CD4-positive, alpha-beta memory T cell (primary cell): ENCODE measurements at regions not wholly inside any gene's neighbourhood (a gene's known extent, or its start where the extent isn't known, plus 50 kb on each side); places are given as distances from the start of the nearest gene placed in this dataset.

ENCODE experiments used
- CTCF ChIA-PET: fragments of 350-600 bp; sonication (Branson Sonifier 250); formaldehyde crosslinking; loops from one replicate; lab custom pipeline; 2021; ENCODE audit warnings: inconsistent platforms; ENCODE audit not compliant: partially characterized antibody; lab: Charles Lee
- POLR2A ChIA-PET: fragments of 350-600 bp; sonication (Branson Sonifier 250); formaldehyde crosslinking; loops from one replicate; lab custom pipeline; 2021; ENCODE audit not compliant: partially characterized antibody; lab: Charles Lee
- DNase-seq, 5 donors: peaks; one replicate each; pipeline versions ENCODE4 v3.0.0 to v3.0.0-alpha.2; 2020 to 2022; ENCODE audit warnings: mixed read lengths in 1 of 5
- H3K27ac ChIP-seq: one replicate; pipeline ENCODE4 v1.7.0; 2013; ENCODE audit warnings: low read depth, low read length
- H3K27me3 ChIP-seq: 2 replicates; pipeline ENCODE4 v1.7.0; 2013; ENCODE audit warnings: mild to moderate bottlenecking, low read length, moderate library complexity; ENCODE audit not compliant: insufficient read depth
- H3K36me3 ChIP-seq: 2 replicates; pipeline ENCODE4 v1.7.0; 2013; ENCODE audit warnings: mild to moderate bottlenecking, low read length, moderate library complexity; ENCODE audit not compliant: insufficient read depth
- H3K4me1 ChIP-seq: 2 replicates; pipeline ENCODE4 v1.7.0; 2013; ENCODE audit warnings: mild to moderate bottlenecking, low read length, moderate library complexity; ENCODE audit not compliant: insufficient read depth
- H3K4me3 ChIP-seq, 2 donors: one replicate each; pipeline ENCODE4 v1.7.0; 2013; ENCODE audit warnings: low read length in 2 of 2, mild to moderate bottlenecking in 1 of 2
- H3K9me3 ChIP-seq, 2 donors: one replicate each; pipeline ENCODE4 v1.7.0; 2013; ENCODE audit warnings: low read length in 2 of 2, control low read depth in 1 of 2; ENCODE audit not compliant: control insufficient read depth in 1 of 2
- H3K27ac Mint-ChIP-seq, 7 donors: one replicate each; pipeline ENCODE4 v1.8.0; 2020 to 2021; ENCODE audit warnings: mixed read lengths in 7 of 7, mild to moderate bottlenecking in 6 of 7, inconsistent platforms in 3 of 7, moderate library complexity in 3 of 7
- H3K27me3 Mint-ChIP-seq, 2 donors: one replicate each; pipeline ENCODE4 v1.8.0; 2020 to 2021; ENCODE audit warnings: mixed read lengths in 2 of 2
- H3K36me3 Mint-ChIP-seq, 2 donors: one replicate each; pipeline ENCODE4 v1.8.0; 2020 to 2021; ENCODE audit warnings: mixed read lengths in 2 of 2, inconsistent platforms in 1 of 2, mild to moderate bottlenecking in 1 of 2
- H3K4me1 Mint-ChIP-seq, 4 donors: one replicate each; pipeline ENCODE4 v1.8.0; 2020 to 2021; ENCODE audit warnings: mixed read lengths in 4 of 4, mild to moderate bottlenecking in 1 of 4
- H3K4me3 Mint-ChIP-seq, 8 donors: one replicate each; pipeline ENCODE4 v1.8.0; 2020 to 2021; ENCODE audit warnings: mixed read lengths in 8 of 8, mild to moderate bottlenecking in 7 of 8, moderate library complexity in 6 of 8, inconsistent platforms in 3 of 8
- H3K9me3 Mint-ChIP-seq, 8 donors: one replicate each; pipeline ENCODE4 v1.8.0; 2020 to 2021; ENCODE audit warnings: mixed read lengths in 8 of 8, mild to moderate bottlenecking in 5 of 8, inconsistent platforms in 3 of 8, moderate library complexity in 1 of 8
- intact Hi-C: fragments of 100-400 bp; cut with micrococcal nuclease; formaldehyde crosslinking; loops from one replicate; pipeline ENCODE4 v1.15.1; 2023

DNA sequence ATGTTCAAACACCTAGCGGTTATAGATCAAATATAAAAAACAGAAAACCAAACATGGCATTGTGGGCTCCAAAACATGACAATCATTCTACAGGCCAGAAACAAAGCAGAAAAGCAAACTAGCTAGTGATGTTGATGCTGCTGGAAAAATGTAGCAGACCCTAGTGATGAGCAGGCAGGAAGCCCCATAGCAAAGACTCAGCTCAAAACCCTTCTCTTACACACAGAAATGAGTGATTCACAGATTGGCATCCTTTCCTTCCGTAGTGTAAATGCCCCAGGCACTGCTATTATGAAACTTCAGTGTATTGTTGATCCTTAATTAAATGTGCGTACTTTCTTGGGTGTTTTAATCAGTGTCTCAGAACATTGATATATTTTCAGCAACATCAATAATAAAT lies 425.1 kb downstream of the UTRN start:
- Mint-ChIP-seq H3K27ac (no peak overlapping the region), H3K36me3 (peaks cover 30% of the 10 kb centered on the region in 2 donors), H3K9me3 (no peaks in the 10 kb centered on the region), H3K4me3 (no peak overlapping the region), H3K27me3 (no peaks in the 10 kb centered on the region), H3K4me1 (peaks cover 1 to 16% (median 7%) of the 10 kb centered on the region in 4 donors)
- DNase-seq, result no peak
- intact Hi-C loops, result no loop called here
- Histone ChIP-seq H3K27ac (no peak overlapping the region), H3K4me1 (no peaks in the 10 kb centered on the region), H3K36me3 (no peaks in the 10 kb centered on the region), H3K4me3 (no peak overlapping the region), H3K27me3 (no peaks in the 10 kb centered on the region), H3K9me3 (no peaks in the 10 kb centered on the region)
- CTCF ChIA-PET, result interaction anchor here (2.1 kb wide), 1 partner anchor 8 kb away, joined by 4 read pairs; no protein-coding TSS in a partner anchor
- POLR2A ChIA-PET, result no interaction called here

DNA sequence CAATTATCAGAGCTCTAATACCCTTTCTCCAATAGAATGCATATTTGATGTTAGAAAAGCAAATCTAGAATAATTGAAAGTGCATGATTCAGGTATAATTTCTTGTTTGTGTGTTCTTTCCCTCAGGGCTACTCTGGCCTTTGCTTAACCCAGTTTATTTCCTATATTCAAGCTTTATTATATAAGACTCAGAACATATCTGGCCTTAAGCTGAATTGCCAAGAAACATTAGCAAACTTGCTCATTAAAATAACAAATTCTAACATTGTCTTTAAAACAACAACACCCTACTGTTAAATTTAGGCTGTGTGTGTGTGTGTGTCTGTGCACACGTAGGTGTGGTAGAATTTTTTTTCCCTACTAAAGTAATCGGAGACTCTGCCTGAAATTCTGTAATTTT lies 426.5 kb downstream of the UTRN start:
- H3K27ac ChIP-seq, result no peak overlapping the region
- no peaks in the 10 kb centered on the region for H3K9me3 Mint-ChIP-seq
- CTCF ChIA-PET, result interaction anchor here (2.1 kb wide), 1 partner anchor 10 kb away, joined by 4 read pairs; no protein-coding TSS in a partner anchor
- H3K4me1 Mint-ChIP-seq, result peaks cover 0 to 17% (median 10%) of the 10 kb centered on the region in 4 donors
- H3K27me3 ChIP-seq, result no peaks in the 10 kb centered on the region
- H3K36me3 Mint-ChIP-seq, result peaks cover 26 to 27% of the 10 kb centered on the region in 2 donors
- no peak overlapping the region for H3K4me3 ChIP-seq
- H3K36me3 ChIP-seq, result no peaks in the 10 kb centered on the region
- H3K4me3 Mint-ChIP-seq, result no peak overlapping the region
- H3K4me1 ChIP-seq, result no peaks in the 10 kb centered on the region
- H3K27ac Mint-ChIP-seq, result no peak overlapping the region
- intact Hi-C loops, result no loop called here
- no peaks in the 10 kb centered on the region for H3K27me3 Mint-ChIP-seq
- H3K9me3 ChIP-seq, result no peaks in the 10 kb centered on the region
- POLR2A ChIA-PET, result no interaction called here
- no peak for DNase-seq

DNA sequence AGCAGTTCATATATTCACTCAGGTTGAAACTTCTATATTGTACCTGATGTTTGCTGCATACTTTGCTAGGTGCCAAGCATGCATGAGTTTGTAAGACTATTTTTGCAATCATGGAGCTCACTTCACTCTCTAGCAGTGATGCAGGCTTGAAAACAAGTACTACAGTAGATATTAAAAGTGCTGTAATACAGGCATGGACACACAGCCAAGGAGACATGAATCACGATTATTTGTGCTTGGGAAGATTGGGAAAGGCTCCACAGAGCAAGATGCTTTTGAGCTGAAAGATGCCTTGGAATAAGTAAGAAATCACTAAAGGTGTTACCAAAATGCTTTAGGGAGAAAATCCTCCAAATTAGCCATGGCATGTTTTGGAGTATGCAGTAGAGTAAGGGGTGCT lies 427.4 kb downstream of the UTRN start:
- Mint-ChIP-seq H3K4me1 (peaks cover 0 to 16% (median 10%) of the 10 kb centered on the region in 4 donors), H3K9me3 (no peaks in the 10 kb centered on the region), H3K4me3 (no peak overlapping the region), H3K27ac (no peak overlapping the region), H3K27me3 (no peaks in the 10 kb centered on the region), H3K36me3 (peaks cover 24% of the 10 kb centered on the region in 2 donors)
- no peaks in the 10 kb centered on the region for H3K36me3 ChIP-seq
- H3K27ac ChIP-seq, result no peak overlapping the region
- no peaks in the 10 kb centered on the region for H3K27me3 ChIP-seq
- H3K9me3 ChIP-seq, result no peaks in the 10 kb centered on the region
- H3K4me1 ChIP-seq, result no peaks in the 10 kb centered on the region
- CTCF ChIA-PET, result no interaction called here
- intact Hi-C loops, result no loop called here
- no peak overlapping the region for H3K4me3 ChIP-seq
- DNase-seq, result no peak
- POLR2A ChIA-PET, result no interaction called here

DNA sequence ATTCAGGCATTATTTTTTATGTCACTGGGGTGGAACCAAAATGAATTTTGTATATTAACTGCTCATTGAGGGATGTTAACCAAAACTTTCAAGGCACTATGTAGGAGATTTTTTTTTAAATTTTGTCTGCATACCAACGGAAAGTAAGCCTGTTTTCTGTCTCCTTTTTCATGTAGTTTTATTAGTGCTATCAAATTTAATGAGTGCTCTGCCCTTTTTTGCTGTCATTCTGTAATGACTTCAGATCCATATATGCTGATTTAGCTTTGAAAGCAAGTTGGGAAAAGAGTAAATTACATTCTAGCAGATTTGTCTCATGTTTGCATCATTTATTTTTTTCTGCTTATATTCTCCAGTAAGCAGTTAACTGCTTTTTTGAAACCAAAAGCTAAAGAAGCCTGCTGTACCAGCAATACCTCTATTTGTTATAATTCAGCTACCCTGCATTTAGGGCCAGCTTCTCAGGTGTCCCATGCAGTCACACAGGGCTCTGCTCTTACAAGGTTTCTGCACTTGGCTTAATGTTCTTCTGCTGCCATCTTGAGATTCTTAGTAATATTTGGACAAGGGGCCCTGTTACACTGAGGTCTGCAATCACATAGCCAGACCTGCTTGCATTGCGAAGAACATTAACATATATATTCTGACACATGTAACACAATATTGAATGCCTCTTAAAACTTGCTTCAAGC lies 429.0 kb downstream of the UTRN start:
- DNase-seq, result no peak
- no peaks in the 10 kb centered on the region for H3K9me3 Mint-ChIP-seq
- peak overlapping the region in 2 of 7 donors; percentile 37 to 41 for H3K27ac Mint-ChIP-seq
- H3K36me3 Mint-ChIP-seq, result peaks cover 21 to 22% of the 10 kb centered on the region in 2 donors
- no peaks in the 10 kb centered on the region for H3K27me3 ChIP-seq
- H3K9me3 ChIP-seq, result no peaks in the 10 kb centered on the region
- peaks cover 0 to 18% (median 11%) of the 10 kb centered on the region in 4 donors for H3K4me1 Mint-ChIP-seq
- H3K4me3 ChIP-seq, result no peak overlapping the region
- no peaks in the 10 kb centered on the region for H3K4me1 ChIP-seq
- H3K36me3 ChIP-seq, result no peaks in the 10 kb centered on the region
- no peaks in the 10 kb centered on the region for H3K27me3 Mint-ChIP-seq
- intact Hi-C loops, result no loop called here
- no peak overlapping the region for H3K27ac ChIP-seq
- no peak overlapping the region for H3K4me3 Mint-ChIP-seq
- CTCF ChIA-PET, result no interaction called here
- POLR2A ChIA-PET, result no interaction called here

DNA sequence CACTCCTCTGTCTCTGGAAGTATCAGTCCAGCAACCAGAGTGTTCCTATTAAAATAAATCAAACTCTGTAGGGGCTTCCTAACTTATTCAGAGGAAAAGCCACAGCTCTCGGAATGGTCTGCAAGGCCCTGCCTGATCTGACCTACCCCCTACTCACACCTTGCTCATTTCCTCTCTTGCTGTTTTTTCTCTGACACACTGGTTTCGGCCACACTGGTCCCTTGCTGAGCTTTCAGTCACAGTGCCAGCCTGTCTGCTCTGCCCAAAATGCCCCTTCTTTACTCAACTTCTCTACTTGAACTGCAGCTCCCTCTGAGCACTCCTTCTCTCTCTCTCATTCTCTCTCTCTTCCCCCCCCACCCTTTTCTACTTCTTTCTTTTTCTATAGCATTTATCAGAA lies 430.2 kb downstream of the UTRN start:
- Histone ChIP-seq H3K9me3 (no peaks in the 10 kb centered on the region), H3K27ac (no peak overlapping the region), H3K27me3 (no peaks in the 10 kb centered on the region), H3K4me1 (no peaks in the 10 kb centered on the region), H3K36me3 (peaks cover 6% of the 10 kb centered on the region), H3K4me3 (no peak overlapping the region)
- intact Hi-C loops, result no loop called here
- no peak overlapping the region for H3K4me3 Mint-ChIP-seq
- no peaks in the 10 kb centered on the region for H3K9me3 Mint-ChIP-seq
- POLR2A ChIA-PET, result no interaction called here
- H3K36me3 Mint-ChIP-seq, result peaks cover 24 to 27% of the 10 kb centered on the region in 2 donors
- no peak for DNase-seq
- peaks cover 0 to 20% (median 12%) of the 10 kb centered on the region in 4 donors for H3K4me1 Mint-ChIP-seq
- CTCF ChIA-PET, result no interaction called here
- H3K27ac Mint-ChIP-seq, result peak overlapping the region in 2 of 7 donors; percentile 1 to 75
- H3K27me3 Mint-ChIP-seq, result no peaks in the 10 kb centered on the region

DNA sequence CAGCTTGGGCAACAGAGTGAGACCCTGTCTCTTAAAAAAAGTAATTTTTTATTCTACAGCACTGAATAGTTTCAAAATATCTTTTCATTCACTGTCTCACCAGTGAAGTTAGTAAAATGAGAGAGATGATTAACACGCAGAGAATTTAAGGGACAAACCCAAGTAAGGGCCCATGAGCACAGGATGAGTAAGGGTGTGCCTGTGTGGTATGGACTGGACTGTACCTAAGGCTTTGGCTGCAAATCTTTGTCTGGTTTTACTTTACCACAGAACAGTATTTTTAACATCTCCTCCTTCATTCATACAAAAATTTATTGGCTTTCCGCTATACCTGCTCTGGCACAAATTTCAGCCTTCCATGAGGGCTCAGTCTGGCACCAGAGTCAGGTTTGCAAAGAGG lies 433.3 kb downstream of the UTRN start:
- no peaks in the 10 kb centered on the region for H3K9me3 ChIP-seq
- no peaks in the 10 kb centered on the region for H3K27me3 ChIP-seq
- no peaks in the 10 kb centered on the region for H3K4me1 ChIP-seq
- H3K4me1 Mint-ChIP-seq, result peaks cover 3 to 21% (median 11%) of the 10 kb centered on the region in 4 donors
- no peak overlapping the region for H3K27ac ChIP-seq
- ChIA-PET POLR2A (no interaction called here), CTCF (no interaction called here)
- no peak overlapping the region for H3K4me3 Mint-ChIP-seq
- peak overlapping the region in 1 of 7 donors; percentile 16 for H3K27ac Mint-ChIP-seq
- no peaks in the 10 kb centered on the region for H3K27me3 Mint-ChIP-seq
- peaks cover 38 to 50% of the 10 kb centered on the region in 2 donors for H3K36me3 Mint-ChIP-seq
- peaks cover 0 to 2% (median 0%) of the 10 kb centered on the region in 8 donors for H3K9me3 Mint-ChIP-seq
- intact Hi-C loops, result no loop called here
- DNase-seq, result no peak
- peaks cover 6% of the 10 kb centered on the region for H3K36me3 ChIP-seq
- no peak overlapping the region for H3K4me3 ChIP-seq

DNA sequence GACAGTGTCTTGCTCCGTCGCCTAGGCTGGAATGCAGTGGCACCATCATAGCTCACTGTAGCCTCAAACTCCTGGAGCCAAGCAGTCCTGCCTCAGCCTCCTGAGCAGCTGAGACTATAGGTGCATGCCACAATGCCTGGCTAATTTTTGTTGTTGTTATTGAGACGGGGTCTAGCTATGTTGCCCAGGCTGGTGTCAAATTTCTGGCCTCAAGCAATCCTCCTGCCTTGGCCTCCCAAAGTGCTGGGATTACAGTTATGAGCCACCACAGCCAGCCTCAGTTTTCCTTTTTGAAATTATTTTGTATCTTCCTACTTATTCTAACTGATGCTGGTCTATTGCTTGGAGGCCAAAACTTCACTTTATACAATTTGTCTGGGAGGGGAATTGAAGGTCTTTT lies 436.1 kb downstream of the UTRN start:
- H3K27me3 ChIP-seq, result no peaks in the 10 kb centered on the region
- H3K27me3 Mint-ChIP-seq, result no peaks in the 10 kb centered on the region
- CTCF ChIA-PET, result no interaction called here
- H3K4me3 ChIP-seq, result no peak overlapping the region
- H3K27ac Mint-ChIP-seq, result no peak overlapping the region
- peaks cover 4 to 17% (median 10%) of the 10 kb centered on the region in 4 donors for H3K4me1 Mint-ChIP-seq
- H3K36me3 ChIP-seq, result peaks cover 6% of the 10 kb centered on the region
- no peaks in the 10 kb centered on the region for H3K9me3 ChIP-seq
- peaks cover 0 to 2% (median 0%) of the 10 kb centered on the region in 8 donors for H3K9me3 Mint-ChIP-seq
- peaks cover 50 to 65% of the 10 kb centered on the region in 2 donors for H3K36me3 Mint-ChIP-seq
- H3K4me3 Mint-ChIP-seq, result no peak overlapping the region
- H3K27ac ChIP-seq, result no peak overlapping the region
- POLR2A ChIA-PET, result no interaction called here
- no peaks in the 10 kb centered on the region for H3K4me1 ChIP-seq
- DNase-seq, result no peak
- intact Hi-C loops, result no loop called here
